DND-41 (cell line): ENCODE measurements at regions not wholly inside any gene's neighbourhood (a gene's known extent, or its start where the extent isn't known, plus 50 kb on each side); places are given as distances from the start of the nearest gene placed in this dataset.

ENCODE experiments used
- EZH2 ChIP-seq: IDR thresholded peaks from 3 replicates; pipeline ENCODE4 v1.6.1; 2012; ENCODE audit warnings: borderline replicate concordance, low read depth, mild to moderate bottlenecking, moderate library complexity, low read length, inconsistent platforms; ENCODE audit not compliant: severe bottlenecking
- TF ChIP-seq, protein P1 (sequence below): IDR thresholded peaks from 2 replicates; pipeline ENCODE4 v1.5.1; 2012; ENCODE audit warnings: borderline replicate concordance, low read length, moderate library complexity, mild to moderate bottlenecking; ENCODE audit not compliant: poor library complexity, severe bottlenecking; ENCODE audit errors: extremely low read depth

DNA sequence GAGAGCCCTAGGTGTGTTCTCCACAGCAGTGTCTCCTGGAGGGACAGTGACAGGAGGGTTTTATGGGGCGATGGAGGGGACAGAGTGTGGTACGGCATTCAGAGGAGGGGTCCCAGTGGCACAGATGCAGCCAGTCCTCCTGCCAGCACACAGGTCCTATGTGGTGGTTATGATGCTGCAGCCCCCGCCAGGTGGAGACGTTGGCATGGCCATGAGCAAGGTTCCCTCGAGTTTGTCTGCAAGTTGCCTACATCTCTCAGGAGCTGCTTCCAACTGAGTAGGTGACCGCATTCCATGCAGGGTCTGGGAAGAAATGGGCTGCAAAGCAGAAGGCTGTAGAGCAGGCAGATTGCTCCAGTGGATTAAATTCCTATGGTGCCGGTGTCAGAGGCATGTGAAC, 646.0 kb downstream of the TBC1D22A start:
- TF ChIP-seq, protein P1, sequence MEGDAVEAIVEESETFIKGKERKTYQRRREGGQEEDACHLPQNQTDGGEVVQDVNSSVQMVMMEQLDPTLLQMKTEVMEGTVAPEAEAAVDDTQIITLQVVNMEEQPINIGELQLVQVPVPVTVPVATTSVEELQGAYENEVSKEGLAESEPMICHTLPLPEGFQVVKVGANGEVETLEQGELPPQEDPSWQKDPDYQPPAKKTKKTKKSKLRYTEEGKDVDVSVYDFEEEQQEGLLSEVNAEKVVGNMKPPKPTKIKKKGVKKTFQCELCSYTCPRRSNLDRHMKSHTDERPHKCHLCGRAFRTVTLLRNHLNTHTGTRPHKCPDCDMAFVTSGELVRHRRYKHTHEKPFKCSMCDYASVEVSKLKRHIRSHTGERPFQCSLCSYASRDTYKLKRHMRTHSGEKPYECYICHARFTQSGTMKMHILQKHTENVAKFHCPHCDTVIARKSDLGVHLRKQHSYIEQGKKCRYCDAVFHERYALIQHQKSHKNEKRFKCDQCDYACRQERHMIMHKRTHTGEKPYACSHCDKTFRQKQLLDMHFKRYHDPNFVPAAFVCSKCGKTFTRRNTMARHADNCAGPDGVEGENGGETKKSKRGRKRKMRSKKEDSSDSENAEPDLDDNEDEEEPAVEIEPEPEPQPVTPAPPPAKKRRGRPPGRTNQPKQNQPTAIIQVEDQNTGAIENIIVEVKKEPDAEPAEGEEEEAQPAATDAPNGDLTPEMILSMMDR = no peak
- no peak for TF ChIP-seq EZH2
